CD4-positive, alpha-beta T cell (primary cell): ENCODE measurements at regions not wholly inside any gene's neighbourhood (a gene's known extent, or its start where the extent isn't known, plus 50 kb on each side); places are given as distances from the start of the nearest gene placed in this dataset.

Experiments used
- ATAC-seq: fragments of 200-7000 bp; cut with Tn5 transposase; one replicate; pipeline ENCODE4 v1.10.0; 2022; ENCODE audit warnings: mild to moderate bottlenecking; ENCODE audit not compliant: poor library complexity
- CTCF ChIA-PET: fragments of 350-600 bp; sonication (Branson Sonifier 250); formaldehyde crosslinking; loops from one replicate; lab custom pipeline; 2021; ENCODE audit warnings: antibody characterized with exemption, inconsistent platforms; lab: Charles Lee
- POLR2A ChIA-PET: fragments of 350-600 bp; sonication (Branson Sonifier 250); formaldehyde crosslinking; loops from one replicate; lab custom pipeline; 2021; ENCODE audit warnings: antibody characterized with exemption, inconsistent platforms; lab: Charles Lee
- DNase-seq, 14 experiments: peaks; one replicate each; pipeline ENCODE4 v3.0.0-alpha.2; 2013 to 2020; ENCODE audit warnings: mixed read lengths in 2 of 14
- H3K27ac ChIP-seq, 2 donors: one replicate each; pipeline versions ENCODE4 v1.5.1 to v1.7.0; 2013; ENCODE audit warnings: low read length in 2 of 2, low read depth in 1 of 2, mild to moderate bottlenecking in 1 of 2
- H3K27me3 ChIP-seq, 2 experiments: 1 replicate in 1 of 2; 2 replicates in 1 of 2; pipeline versions ENCODE4 v1.6.1 to v1.7.0; 2013; ENCODE audit warnings: low read length in 2 of 2, control low read depth in 1 of 2, mild to moderate bottlenecking in 1 of 2, moderate library complexity in 1 of 2; ENCODE audit not compliant: insufficient read depth in 2 of 2, control insufficient read depth in 1 of 2
- H3K36me3 ChIP-seq: one replicate; pipeline ENCODE4 v1.6.1; 2013; ENCODE audit warnings: low read length, control low read depth; ENCODE audit not compliant: insufficient read depth
- H3K4me1 ChIP-seq: one replicate; pipeline ENCODE4 v1.6.1; 2013; ENCODE audit warnings: low read length, control low read depth; ENCODE audit not compliant: insufficient read depth
- H3K4me3 ChIP-seq: one replicate; pipeline ENCODE4 v1.5.1; 2013; ENCODE audit warnings: mild to moderate bottlenecking, low read length, moderate library complexity
- H3K9me3 ChIP-seq, 2 experiments: 1 replicate in 1 of 2; 2 replicates in 1 of 2; pipeline versions ENCODE4 v1.6.1 to v1.7.0; 2013; ENCODE audit warnings: low read length in 2 of 2, mild to moderate bottlenecking in 2 of 2, control low read depth in 1 of 2, moderate library complexity in 1 of 2; ENCODE audit not compliant: control insufficient read depth in 1 of 2, insufficient read depth in 1 of 2
- H3K27ac Mint-ChIP-seq: one replicate; pipeline ENCODE4 v1.8.0; 2020; ENCODE audit warnings: mixed read lengths
- H3K27me3 Mint-ChIP-seq: one replicate; pipeline ENCODE4 v1.8.0; 2021; ENCODE audit warnings: mixed read lengths
- H3K36me3 Mint-ChIP-seq: one replicate; pipeline ENCODE4 v1.8.0; 2021; ENCODE audit warnings: low read depth, mixed read lengths
- H3K4me1 Mint-ChIP-seq: one replicate; pipeline ENCODE4 v1.8.0; 2021; ENCODE audit warnings: low read depth, mixed read lengths
- H3K4me3 Mint-ChIP-seq: one replicate; pipeline ENCODE4 v1.8.0; 2020; ENCODE audit warnings: mild to moderate bottlenecking, mixed read lengths
- H3K9me3 Mint-ChIP-seq: one replicate; pipeline ENCODE4 v1.8.0; 2020; ENCODE audit warnings: mixed read lengths
- intact Hi-C, 2 experiments: fragments of 100-400 bp; cut with DNase I in 1 of 2; cut with micrococcal nuclease in 1 of 2; formaldehyde crosslinking; loops; one replicate each; pipeline versions ENCODE4 v1.15.1 to v1.9.0; 2023 to 2025; cut with DNase I, micrococcal nuclease
- TF ChIP-seq, protein P1 (sequence below): fragments of 200-600 bp; IDR thresholded peaks from one replicate; pipeline ENCODE4 v1.8.0; 2022; ENCODE audit warnings: antibody characterized with exemption, mild to moderate bottlenecking

DNA sequence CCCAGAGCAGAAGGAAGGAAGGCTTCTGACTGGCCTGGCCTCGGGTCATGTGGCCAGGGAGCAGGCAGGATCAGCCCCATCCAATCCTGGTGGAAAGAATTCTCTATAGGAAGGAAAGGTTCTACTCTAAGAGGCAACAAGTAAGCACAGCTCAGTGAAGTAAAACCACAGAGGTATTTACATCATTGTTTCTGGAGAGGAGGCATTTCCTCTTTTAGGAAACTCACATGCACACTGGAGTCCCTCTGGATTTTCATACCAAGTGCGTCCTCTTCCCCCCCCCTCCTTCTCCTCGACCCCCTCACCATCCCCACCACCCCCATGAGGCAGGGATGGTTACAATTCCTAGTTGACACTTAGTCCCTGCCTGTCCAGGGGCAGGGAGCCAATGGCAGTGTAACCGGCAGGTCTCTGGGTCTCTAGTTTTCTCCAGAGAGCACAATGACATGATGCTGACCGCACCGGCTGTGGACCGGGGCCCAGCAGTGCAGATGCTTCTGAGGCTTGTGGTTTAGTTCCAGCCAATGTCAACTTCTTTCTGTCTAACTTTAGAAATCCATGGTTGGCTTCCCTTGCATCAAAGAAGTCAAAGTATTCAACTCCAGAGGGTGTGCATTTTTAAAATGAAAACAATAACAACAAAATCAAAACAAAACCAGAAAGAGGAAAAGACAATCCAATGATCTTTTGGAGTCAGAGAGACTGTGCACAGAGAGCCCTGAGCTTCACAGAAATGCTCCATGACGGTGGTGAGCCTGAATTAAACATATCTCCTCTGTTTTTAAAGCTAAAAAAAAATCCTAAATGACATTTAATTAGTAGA, 230.3 kb upstream of the TLE3 start:
- no peaks in the 10 kb centered on the region for H3K36me3 ChIP-seq
- no peak for DNase-seq
- Mint-ChIP-seq H3K27me3 (no peaks in the 10 kb centered on the region), H3K4me3 (no peak overlapping the region), H3K9me3 (peaks cover 2% of the 10 kb centered on the region), H3K27ac (no peak overlapping the region), H3K4me1 (peaks cover 7% of the 10 kb centered on the region), H3K36me3 (no peaks in the 10 kb centered on the region)
- H3K27ac ChIP-seq = no peak overlapping the region
- intact Hi-C loops = no loop called here
- ATAC-seq = no peak
- no peaks in the 10 kb centered on the region for H3K27me3 ChIP-seq
- H3K4me3 ChIP-seq = no peak overlapping the region
- TF ChIP-seq, protein P1, sequence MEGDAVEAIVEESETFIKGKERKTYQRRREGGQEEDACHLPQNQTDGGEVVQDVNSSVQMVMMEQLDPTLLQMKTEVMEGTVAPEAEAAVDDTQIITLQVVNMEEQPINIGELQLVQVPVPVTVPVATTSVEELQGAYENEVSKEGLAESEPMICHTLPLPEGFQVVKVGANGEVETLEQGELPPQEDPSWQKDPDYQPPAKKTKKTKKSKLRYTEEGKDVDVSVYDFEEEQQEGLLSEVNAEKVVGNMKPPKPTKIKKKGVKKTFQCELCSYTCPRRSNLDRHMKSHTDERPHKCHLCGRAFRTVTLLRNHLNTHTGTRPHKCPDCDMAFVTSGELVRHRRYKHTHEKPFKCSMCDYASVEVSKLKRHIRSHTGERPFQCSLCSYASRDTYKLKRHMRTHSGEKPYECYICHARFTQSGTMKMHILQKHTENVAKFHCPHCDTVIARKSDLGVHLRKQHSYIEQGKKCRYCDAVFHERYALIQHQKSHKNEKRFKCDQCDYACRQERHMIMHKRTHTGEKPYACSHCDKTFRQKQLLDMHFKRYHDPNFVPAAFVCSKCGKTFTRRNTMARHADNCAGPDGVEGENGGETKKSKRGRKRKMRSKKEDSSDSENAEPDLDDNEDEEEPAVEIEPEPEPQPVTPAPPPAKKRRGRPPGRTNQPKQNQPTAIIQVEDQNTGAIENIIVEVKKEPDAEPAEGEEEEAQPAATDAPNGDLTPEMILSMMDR = no peak
- no peaks in the 10 kb centered on the region for H3K4me1 ChIP-seq
- ChIA-PET POLR2A (no interaction called here), CTCF (no interaction called here)
- H3K9me3 ChIP-seq = peaks cover 0 to 4% of the 10 kb centered on the region in 2 experiments

DNA sequence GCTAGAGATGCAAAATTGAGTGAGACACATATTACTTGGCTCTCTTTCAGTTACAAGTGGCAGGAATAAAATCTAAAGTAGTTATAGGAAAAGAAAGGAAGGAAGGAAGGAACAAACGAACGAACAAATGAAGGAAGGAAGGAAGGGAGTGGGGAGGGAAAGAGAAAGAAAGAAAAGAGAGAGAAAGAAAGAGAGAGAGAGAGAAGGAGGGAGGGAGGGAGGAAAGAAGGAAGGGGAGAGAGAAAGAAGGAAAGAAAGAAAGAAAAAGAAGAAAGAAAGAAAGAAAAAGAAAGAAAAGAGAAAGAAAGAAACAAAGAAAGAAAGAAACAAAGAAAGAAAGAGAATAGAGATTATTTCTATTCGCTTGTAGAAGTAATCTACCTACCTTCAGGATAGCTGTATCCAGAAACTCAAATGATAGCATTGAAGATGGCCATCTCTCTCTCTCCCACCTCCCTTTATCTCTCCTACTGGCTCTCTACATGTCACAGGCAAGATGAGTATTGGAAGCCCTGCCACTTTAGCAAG, 229.7 kb upstream of the TLE3 start:
- no peak overlapping the region for H3K27ac ChIP-seq
- no peak overlapping the region for H3K27ac Mint-ChIP-seq
- H3K4me1 ChIP-seq = no peaks in the 10 kb centered on the region
- DNase-seq = no peak
- H3K27me3 ChIP-seq = no peaks in the 10 kb centered on the region
- H3K4me1 Mint-ChIP-seq = peaks cover 7% of the 10 kb centered on the region
- peaks cover 2% of the 10 kb centered on the region for H3K9me3 Mint-ChIP-seq
- intact Hi-C loops = no loop called here
- H3K9me3 ChIP-seq = no peaks in the 10 kb centered on the region
- H3K36me3 ChIP-seq = no peaks in the 10 kb centered on the region
- no peak overlapping the region for H3K4me3 Mint-ChIP-seq
- ChIA-PET POLR2A (no interaction called here), CTCF (no interaction called here)
- H3K36me3 Mint-ChIP-seq = no peaks in the 10 kb centered on the region
- no peak for ATAC-seq
- no peaks in the 10 kb centered on the region for H3K27me3 Mint-ChIP-seq
- TF ChIP-seq, protein P1 = no peak
- no peak overlapping the region for H3K4me3 ChIP-seq

DNA sequence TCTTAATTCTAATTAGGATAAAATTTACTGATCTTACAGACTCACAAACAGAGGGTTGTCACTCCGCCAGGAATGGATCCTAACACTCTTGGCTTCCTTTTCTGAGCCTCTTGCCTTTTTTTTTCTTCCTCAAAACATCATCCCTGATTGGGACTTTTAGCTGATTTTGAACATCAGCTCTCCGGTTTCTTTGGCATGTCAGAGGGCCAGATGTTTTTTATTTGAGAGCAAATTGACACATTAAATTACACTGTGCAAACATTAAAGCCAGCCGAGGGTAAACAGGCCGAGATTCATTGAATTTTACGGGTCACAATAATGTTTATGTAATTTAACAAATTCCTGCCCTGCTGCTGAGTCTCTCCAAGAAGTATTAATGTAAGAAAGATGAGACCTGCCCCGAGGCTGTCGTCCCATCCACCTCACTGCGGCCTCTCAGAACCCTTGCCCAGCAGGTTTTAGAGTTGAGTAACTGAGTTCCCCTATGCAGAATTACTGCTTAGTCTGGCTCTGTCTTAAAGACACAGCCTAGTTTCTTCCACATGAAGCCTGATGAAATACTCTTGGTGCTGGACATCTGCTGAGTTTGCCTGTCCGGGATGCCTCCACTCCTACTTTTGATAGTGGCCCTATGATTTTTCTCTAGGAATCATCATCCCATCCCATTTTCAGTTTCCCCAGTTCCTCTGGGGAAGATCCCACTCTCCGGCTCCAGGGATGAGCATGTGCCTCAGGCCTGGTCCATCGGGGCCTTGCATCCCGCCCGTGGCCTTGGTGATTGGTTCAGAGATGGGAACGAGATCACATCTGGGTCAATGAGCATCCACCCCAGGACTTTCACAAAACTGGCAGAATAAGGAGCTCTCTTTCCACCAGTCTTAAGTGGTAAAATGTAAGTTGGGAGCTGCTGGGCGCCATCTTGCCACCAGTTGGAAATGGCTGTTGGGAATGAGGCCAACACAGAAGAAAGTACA, 226.6 kb upstream of the TLE3 start:
- H3K36me3 ChIP-seq = no peaks in the 10 kb centered on the region
- Mint-ChIP-seq H3K27ac (no peak overlapping the region), H3K4me1 (peaks cover 7% of the 10 kb centered on the region), H3K36me3 (no peaks in the 10 kb centered on the region), H3K27me3 (no peaks in the 10 kb centered on the region), H3K4me3 (no peak overlapping the region), H3K9me3 (no peaks in the 10 kb centered on the region)
- ChIA-PET CTCF (no interaction called here), POLR2A (no interaction called here)
- intact Hi-C loops = no loop called here
- no peaks in the 10 kb centered on the region for H3K27me3 ChIP-seq
- no peak overlapping the region for H3K4me3 ChIP-seq
- no peak for ATAC-seq
- TF ChIP-seq, protein P1 = no peak
- no peaks in the 10 kb centered on the region for H3K9me3 ChIP-seq
- DNase-seq = no peak
- no peaks in the 10 kb centered on the region for H3K4me1 ChIP-seq
- H3K27ac ChIP-seq = no peak overlapping the region
